ENCODE measurements at regions not wholly inside any gene's neighbourhood (a gene's known extent, or its start where the extent isn't known, plus 50 kb on each side); places are given as distances from the start of the nearest gene placed in this dataset.
"Not testable (repeated sequence)": the region's sequence is repeated elsewhere in the genome, so short reads cannot be mapped to it uniquely, and the experiment has no call there.

GRCh38 chr11:112694245-112694644 is 267.0 kb upstream of the NCAM1 start:
- no peak overlapping the region for H3K4me3 ChIP-seq
- peaks cover 0 to 18% (median 0%) of the 10 kb centered on the region in 3 donors for H3K4me1 ChIP-seq
- H3K27me3 ChIP-seq = no peaks in the 10 kb centered on the region
- H3K27ac ChIP-seq = peak overlapping the region in 3 of 4 donors; percentile 26 to 61 (median 36)
- H3K9me3 ChIP-seq = no peaks in the 10 kb centered on the region
- intact Hi-C loops (cut with DNase I) = no loop called here
- no peaks in the 10 kb centered on the region for H3K36me3 ChIP-seq
- 46 to 65% methylated on average over 1 of the region's 1 CpG for WGBS, 2 donors
- no peak for DNase-seq
- no peak for TF ChIP-seq CTCF (IDR thresholded peaks at IDR 0.05)
- TF ChIP-seq POLR2A (IDR thresholded peaks at IDR 0.05) = no peak

- TF ChIP-seq CTCF (IDR thresholded peaks at IDR 0.05) = no peak
- TF ChIP-seq POLR2A (IDR thresholded peaks at IDR 0.05) = no peak
- 59 to 70% methylated on average over 3 of the region's 3 CpGs for WGBS, 2 donors
- Histone ChIP-seq H3K9me3 (no peaks in the 10 kb centered on the region), H3K4me3 (no peak overlapping the region), H3K27ac (peak overlapping the region in 2 of 4 donors; percentile 16 to 61), H3K36me3 (no peaks in the 10 kb centered on the region), H3K4me1 (peaks cover 0 to 18% (median 0%) of the 10 kb centered on the region in 3 donors), H3K27me3 (no peaks in the 10 kb centered on the region)
- intact Hi-C loops (cut with DNase I) = no loop called here
- no peak for DNase-seq
Observed at GRCh38 chr11:112694813-112695212, 266.4 kb upstream of the NCAM1 start.

GRCh38 chr11:112697391-112698178 is 263.6 kb upstream of the NCAM1 start:
- peak overlapping the region in 1 of 4 donors; percentile 3 for H3K27ac ChIP-seq
- DNase-seq = no peak
- intact Hi-C loops (cut with DNase I) = no loop called here

GRCh38 chr11:112705148-112705547 is 256.1 kb upstream of the NCAM1 start:
- Histone ChIP-seq H3K27me3 (peaks cover 0 to 5% (median 0%) of the 10 kb centered on the region in 4 donors), H3K4me1 (no peaks in the 10 kb centered on the region), H3K27ac (no peak overlapping the region), H3K9me3 (no peaks in the 10 kb centered on the region), H3K4me3 (no peak overlapping the region), H3K36me3 (no peaks in the 10 kb centered on the region)
- no peak for DNase-seq
- WGBS, 2 donors = 71 to 86% methylated on average over 2 of the region's 2 CpGs
- intact Hi-C loops (cut with DNase I) = no loop called here
- TF ChIP-seq CTCF (IDR thresholded peaks at IDR 0.05) = no peak
- TF ChIP-seq POLR2A (IDR thresholded peaks at IDR 0.05) = no peak

More at GRCh38 chr11:112697391-112698178, 263.6 kb upstream of the NCAM1 start:
- Histone ChIP-seq H3K9me3 (no peaks in the 10 kb centered on the region), H3K36me3 (no peaks in the 10 kb centered on the region), H3K27me3 (no peaks in the 10 kb centered on the region), H3K4me3 (no peak overlapping the region), H3K4me1 (peaks cover 0 to 18% (median 0%) of the 10 kb centered on the region in 3 donors)
- WGBS, 2 donors = 33 to 35% methylated on average over 10 of the region's 10 CpGs
- TF ChIP-seq CTCF (IDR thresholded peaks at IDR 0.05) = peak in 4 of 6 experiments; percentile 12 to 40 (median 18)
- no peak for TF ChIP-seq POLR2A (IDR thresholded peaks at IDR 0.05)

GRCh38 chr11:112706863-112707262 is 254.4 kb upstream of the NCAM1 start:
- WGBS, 2 donors = 100% methylated on average over 1 of the region's 1 CpG
- no peak for TF ChIP-seq POLR2A (IDR thresholded peaks at IDR 0.05)
- TF ChIP-seq CTCF (IDR thresholded peaks at IDR 0.05) = no peak
- DNase-seq = no peak
- Histone ChIP-seq H3K4me1 (no peaks in the 10 kb centered on the region), H3K27me3 (peaks cover 0 to 5% (median 0%) of the 10 kb centered on the region in 4 donors), H3K9me3 (no peaks in the 10 kb centered on the region), H3K4me3 (no peak overlapping the region), H3K27ac (no peak overlapping the region), H3K36me3 (no peaks in the 10 kb centered on the region)
- intact Hi-C loops (cut with DNase I) = no loop called here

GRCh38 chr11:112714340-112714739 is 246.9 kb upstream of the NCAM1 start:
- H3K4me3 ChIP-seq; intact Hi-C loops (cut with DNase I); DNase-seq; H3K9me3 ChIP-seq; H3K36me3 ChIP-seq; H3K27ac ChIP-seq; H3K4me1 ChIP-seq; H3K27me3 ChIP-seq: not testable (repeated sequence)
- 84 to 85% methylated on average over 4 of the region's 4 CpGs for WGBS, 2 donors
